D721Med (cell line): ENCODE measurements at regions not wholly inside any gene's neighbourhood (a gene's known extent, or its start where the extent isn't known, plus 50 kb on each side); places are given as distances from the start of the nearest gene placed in this dataset.
"Not testable (repeated sequence)": the region's sequence is repeated elsewhere in the genome, so short reads cannot be mapped to it uniquely, and the experiment has no call there.

Experiments used
- DNase-seq: peaks from one replicate; pipeline ENCODE4 v3.0.0; 2011; ENCODE audit warnings: low spot score; ENCODE audit not compliant: insufficient read length
- FAIRE-seq: peaks from 2 replicates; lab custom pipeline; 2011; peaks lifted over from hg19 to GRCh38; lab: Jason Lieb, UNC
- TF ChIP-seq, protein P1 (sequence below): IDR thresholded peaks from 2 replicates; pipeline ENCODE4 v1.5.1; 2012; ENCODE audit warnings: mild to moderate bottlenecking, control low read depth; ENCODE audit not compliant: insufficient read depth; ENCODE audit errors: missing control alignments

DNA sequence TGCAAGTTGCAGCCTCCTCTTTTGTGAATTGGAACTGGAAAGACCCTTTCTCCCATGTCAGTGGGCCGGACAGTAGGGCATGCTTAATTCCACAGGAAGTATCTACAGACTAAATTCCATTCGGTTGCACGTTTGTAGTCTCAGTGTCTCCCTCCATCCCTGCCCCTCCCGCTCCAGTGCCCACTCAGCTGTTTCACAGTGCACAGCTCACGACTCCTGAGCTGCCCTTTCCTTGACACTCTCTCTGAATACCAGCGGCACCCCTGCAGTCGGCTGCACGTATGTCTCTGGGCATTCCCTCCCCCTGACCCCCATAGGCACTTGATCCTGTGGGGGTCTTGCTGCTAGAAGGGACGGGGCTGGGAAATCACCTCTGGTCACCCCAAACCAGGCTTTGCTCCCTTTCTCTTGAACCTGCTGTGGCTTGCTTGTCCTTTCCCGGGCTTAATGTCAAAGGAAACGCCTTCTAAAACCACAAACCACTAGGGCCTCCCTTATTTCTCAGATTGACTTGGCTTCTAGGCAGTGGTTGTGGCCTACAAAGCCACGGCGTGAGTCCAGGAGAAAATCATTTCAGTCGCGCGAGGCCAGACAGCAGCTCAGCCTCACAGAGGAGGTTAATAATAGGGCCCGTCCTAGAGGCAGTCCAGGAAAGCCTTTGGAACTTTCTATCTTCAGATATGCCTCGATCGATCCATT lies 365.3 kb upstream of the PROX1 start:
- FAIRE-seq (no peak), DNase-seq (no peak)

DNA sequence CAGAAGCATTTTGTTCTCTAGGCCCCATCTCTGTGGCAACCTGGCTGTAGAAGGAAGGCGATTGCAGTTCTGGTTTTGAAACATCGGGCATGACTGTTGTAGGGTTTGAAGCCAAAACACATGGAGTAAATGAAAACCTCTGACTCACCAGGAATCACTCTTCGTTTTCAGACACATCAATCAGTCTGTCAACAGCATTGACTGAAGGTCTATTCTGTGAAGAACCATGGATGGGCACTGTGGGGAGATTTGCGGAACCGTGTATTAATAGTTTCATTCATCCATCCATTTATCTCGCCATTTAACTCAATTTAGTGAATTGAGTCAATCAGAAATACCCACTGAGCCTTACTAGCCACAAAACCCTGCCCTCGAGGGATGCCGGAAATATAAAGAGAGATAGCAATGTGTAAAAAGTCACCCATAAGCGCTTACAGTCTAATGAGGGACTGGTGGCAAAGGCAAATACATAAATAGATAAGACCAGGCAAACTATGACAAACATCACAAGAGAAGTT lies 364.6 kb upstream of the PROX1 start:
- FAIRE-seq (no peak), DNase-seq (no peak)
- TF ChIP-seq, protein P1, sequence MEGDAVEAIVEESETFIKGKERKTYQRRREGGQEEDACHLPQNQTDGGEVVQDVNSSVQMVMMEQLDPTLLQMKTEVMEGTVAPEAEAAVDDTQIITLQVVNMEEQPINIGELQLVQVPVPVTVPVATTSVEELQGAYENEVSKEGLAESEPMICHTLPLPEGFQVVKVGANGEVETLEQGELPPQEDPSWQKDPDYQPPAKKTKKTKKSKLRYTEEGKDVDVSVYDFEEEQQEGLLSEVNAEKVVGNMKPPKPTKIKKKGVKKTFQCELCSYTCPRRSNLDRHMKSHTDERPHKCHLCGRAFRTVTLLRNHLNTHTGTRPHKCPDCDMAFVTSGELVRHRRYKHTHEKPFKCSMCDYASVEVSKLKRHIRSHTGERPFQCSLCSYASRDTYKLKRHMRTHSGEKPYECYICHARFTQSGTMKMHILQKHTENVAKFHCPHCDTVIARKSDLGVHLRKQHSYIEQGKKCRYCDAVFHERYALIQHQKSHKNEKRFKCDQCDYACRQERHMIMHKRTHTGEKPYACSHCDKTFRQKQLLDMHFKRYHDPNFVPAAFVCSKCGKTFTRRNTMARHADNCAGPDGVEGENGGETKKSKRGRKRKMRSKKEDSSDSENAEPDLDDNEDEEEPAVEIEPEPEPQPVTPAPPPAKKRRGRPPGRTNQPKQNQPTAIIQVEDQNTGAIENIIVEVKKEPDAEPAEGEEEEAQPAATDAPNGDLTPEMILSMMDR: no peak

More for the DNA sequence above, 365.3 kb upstream of the PROX1 start:
- TF ChIP-seq, protein P1: no peak

DNA sequence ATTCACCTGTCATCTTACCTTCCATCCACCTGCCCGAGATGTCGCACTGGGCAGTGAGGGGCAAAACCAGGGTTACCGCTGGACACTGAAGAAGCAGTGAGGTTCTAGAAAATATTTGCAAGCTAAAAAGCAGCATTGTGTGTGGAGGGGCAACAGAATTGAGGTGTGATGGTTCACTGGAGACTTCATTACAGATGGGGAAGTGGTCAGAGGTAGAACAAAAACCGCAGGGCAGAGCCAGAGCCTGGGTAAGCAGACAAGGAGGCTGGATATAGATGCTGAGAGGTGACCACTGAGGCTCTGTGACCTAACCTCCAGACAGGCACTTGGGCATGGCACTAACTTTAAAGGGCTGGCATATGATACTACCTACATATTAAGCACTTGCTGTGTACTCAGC lies 363.9 kb upstream of the PROX1 start:
- FAIRE-seq: no peak
- TF ChIP-seq, protein P1: no peak
- DNase-seq: no peak

DNA sequence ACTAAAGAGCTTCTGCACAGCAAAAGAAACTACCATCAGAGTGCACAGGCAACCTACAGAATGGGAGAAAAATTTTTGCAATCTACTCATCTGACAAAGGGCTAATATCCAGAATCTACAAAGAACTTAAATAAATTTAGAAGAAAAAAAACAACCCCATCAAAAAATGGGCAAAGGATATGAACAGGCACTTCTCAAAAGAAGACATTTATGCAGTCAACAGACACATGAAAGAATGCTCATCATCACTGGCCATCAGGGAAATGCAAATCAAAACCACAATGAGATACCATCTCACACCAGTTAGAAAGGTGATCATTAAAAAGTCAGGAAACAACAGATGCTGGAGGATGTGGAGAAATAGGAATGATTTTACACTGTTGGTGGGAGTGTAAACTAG lies 351.0 kb upstream of the PROX1 start:
- FAIRE-seq, DNase-seq: not testable (repeated sequence)

DNA sequence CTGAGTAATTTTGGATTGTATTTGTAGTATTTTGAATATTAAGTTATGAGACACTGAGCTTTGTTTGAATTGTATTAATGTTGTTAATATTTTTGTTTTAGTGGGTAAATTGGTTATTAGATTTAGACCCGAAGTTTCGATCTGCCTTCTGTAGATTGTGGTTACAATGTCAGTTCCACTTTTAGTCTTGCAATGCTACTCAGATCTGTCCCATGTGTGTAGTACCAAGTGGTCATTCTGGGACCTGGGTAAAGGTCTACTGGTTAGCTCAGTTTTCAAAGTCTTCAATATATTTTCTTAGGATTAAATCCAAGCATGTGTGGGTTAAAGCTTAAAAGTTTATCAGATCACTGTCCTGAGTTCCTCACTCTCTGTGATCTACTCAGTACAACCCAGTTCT lies 346.5 kb upstream of the PROX1 start:
- FAIRE-seq (no peak), DNase-seq (no peak)
- TF ChIP-seq, protein P1: no peak

DNA sequence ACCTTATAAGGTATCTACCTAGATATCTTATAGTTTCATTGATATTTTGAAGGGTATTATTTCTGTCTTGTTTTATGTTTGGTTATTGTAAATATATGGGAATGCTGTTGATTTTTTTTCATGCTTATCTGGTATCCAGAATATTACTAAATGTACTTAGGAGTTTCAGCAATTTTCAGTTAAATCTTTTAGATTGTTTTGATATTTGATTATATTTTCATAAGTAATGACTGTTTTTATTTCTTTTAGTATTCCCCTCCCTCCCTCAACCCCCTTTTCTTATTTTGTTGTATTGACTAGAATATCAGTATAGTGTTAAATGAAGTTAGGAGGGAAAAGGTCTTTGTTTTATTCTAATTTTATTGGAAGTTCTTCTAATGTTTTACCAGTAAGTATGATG lies 344.4 kb upstream of the PROX1 start:
- DNase-seq (no peak), FAIRE-seq (no peak)
- TF ChIP-seq, protein P1: no peak

DNA sequence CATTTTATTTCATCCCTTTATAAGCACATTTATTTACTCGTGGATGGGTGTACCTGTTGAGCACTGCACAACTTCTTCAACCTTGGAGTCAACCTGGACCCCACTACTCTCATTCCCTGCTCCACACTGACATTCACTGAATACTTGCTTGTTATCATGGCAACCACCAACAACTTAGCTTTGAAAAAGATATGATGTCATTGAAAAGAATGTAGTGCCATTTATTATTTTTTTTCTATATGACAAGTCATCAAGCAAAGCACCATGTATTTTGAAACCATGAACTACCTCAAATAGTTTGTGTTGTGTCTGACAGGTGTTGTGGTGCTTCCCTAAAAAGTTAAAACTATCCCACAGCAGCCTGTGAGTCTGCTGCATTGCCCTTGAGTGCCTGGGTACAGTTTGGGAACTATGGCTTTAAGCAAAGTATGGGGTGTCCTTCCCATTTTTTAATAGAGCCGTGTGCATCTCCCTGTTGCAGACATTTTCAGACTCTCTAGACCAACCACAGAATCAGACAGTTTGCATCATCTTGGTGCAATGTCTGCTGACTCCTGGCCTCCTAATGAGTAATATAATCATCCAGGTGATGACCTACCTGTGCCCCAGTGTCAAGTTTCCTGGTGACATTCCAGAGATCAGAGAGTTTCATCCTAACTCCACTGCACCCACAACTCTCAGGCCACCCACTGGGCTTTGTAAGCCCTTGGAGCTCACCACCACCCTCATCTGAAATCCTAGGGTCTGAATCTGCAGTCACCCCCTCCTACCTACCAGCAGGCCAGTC lies 339.7 kb upstream of the PROX1 start:
- DNase-seq: no peak
- no peak for FAIRE-seq
- TF ChIP-seq, protein P1: no peak
